Activated CD4-positive, alpha-beta T cell treated with anti-CD3 and anti-CD28 coated beads, Interleukin-2, amount 50 U/mL, for 1 hour (primary cell): ENCODE measurements at regions not wholly inside any gene's neighbourhood (a gene's known extent, or its start where the extent isn't known, plus 50 kb on each side); places are given as distances from the start of the nearest gene placed in this dataset.

Source experiments
- DNase-seq: peaks from one replicate; pipeline ENCODE4 v3.0.0-alpha.2; 2020

DNA sequence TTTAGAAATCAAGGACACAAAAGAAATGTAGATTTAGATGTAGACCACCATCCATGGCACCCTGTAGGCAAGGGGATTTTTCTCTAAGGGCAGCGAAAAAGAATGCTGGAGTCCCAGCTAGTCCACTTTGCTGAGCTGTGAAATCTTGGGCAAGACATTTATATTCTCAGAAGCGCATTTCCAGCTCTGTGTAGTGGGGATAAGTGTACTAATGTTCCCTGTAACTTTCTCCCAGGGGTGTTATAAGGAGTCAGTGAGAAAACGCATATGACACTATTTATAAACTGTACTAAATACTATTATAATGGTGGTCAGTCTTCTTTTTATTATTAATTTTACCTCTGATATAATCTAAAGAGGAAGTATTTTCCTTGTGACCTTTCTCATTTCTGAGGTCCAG, 133.4 kb upstream of the FRMD6 start:
- no peak for DNase-seq

GRCh38 chr14:51518711-51519110, 133.0 kb upstream of the FRMD6 start:
- no peak for DNase-seq

- DNase-seq, result no peak
Measured at GRCh38 chr14:51520087-51520486, 131.6 kb upstream of the FRMD6 start.

DNA sequence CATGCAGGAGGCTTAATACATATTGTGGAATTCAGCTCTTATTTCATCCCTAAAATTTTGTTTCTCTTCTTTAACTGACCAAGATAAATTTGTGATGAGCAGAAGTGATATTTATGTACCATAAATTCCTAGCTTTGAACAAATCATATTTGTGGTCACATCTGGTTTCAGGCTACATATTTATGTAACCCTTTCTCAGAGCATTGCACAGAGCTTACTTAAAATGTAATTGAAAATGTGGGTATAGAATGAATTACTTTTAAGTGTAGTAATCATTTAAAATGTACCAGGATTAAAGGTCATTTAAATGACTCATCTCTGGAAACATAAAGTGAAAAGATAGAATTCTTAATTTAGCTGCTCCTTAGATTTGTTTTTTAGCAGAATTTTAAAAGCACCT, 129.9 kb upstream of the FRMD6 start:
- DNase-seq, result no peak

DNA sequence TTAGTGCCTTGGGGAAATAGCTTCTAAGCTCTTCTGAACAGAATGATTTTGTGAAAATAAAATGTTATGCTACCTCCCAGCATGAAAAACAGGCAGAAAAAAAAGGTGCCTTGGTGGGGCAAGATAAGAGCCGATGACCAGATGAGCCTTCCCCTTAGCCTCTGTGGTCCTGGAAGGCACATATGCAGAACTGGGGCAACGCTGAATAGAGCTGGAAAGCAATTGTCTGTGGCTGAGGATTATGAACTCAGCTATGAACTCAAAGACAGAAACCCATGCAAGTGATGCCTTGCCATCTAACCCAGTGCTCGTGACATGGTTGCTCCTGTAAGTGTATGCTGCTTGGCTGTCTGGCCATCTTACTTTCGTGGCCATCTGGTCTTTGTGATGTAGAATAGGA, 128.5 kb upstream of the FRMD6 start:
- no peak for DNase-seq

- no peak for DNase-seq
Measured at GRCh38 chr14:51525739-51526138, 126.0 kb upstream of the FRMD6 start.

DNA sequence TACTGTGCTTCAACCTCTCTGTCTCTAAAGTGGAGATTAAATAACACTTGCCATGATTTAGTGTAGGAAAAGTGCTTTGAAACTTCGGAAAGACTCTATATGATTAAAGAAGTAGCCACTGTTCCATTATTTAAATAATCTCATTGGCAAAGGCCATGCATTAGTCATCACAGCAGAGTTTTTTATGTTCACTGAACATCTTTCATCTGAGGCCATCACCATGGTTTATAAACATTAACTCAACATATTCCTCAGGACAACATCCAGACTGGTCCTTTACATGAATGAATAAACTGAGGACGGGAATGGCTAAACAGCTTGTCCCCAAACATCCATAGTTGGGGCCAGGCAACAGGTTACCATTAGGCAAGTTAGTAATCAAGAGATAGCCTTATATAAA, 124.6 kb upstream of the FRMD6 start:
- no peak for DNase-seq

- no peak for DNase-seq
Measured at GRCh38 chr14:51529736-51530135, 122.0 kb upstream of the FRMD6 start.

- no peak for DNase-seq
Measured at GRCh38 chr14:51533160-51533559, 118.5 kb upstream of the FRMD6 start.

GRCh38 chr14:51533872-51534553, 117.7 kb upstream of the FRMD6 start:
- no peak for DNase-seq

GRCh38 chr14:51534610-51535011, 117.1 kb upstream of the FRMD6 start:
- no peak for DNase-seq

GRCh38 chr14:51535443-51536044, 116.2 kb upstream of the FRMD6 start:
- DNase-seq, result no peak

DNA sequence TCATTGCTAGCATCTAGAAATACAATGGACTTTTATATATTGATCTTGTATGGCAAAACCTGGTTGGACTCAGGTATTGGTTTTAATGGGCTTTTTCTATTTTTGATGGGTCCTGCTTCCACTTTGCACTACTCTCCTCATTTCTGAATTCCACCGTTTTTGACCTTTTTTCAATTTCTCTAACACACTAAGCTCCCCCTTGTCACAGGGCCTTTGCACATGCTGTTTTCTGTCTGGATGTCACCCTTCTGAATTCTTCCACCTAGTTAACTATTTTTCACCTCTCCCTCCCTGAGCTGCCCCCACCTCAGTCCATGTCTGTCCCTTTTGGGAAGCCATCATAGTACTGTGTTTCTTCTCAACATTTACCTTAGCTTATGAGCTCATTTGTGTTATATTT, 112.7 kb upstream of the FRMD6 start:
- DNase-seq, result no peak

DNA sequence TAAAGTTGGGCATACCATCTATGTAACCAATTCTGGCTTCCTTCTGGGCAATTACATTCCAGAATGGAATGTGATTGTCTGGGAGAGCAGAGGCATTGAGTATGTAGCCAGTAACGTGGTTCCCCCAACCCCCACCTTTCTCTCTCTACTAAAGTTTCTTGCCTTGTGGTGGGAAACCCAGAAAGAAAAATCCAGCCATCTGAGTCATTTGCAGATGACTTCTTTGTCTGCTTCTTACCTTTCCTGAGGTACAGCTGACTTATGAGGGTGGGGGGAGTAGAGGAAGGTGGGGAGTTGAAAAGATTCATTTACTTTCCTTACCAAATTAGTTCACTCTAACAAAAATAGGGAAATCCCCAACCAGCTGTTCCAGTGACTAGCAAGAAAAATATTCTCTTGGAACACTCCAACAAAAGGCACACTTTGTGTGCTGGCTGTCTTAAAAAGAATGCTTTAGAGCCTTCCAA, 112.1 kb upstream of the FRMD6 start:
- no peak for DNase-seq

DNA sequence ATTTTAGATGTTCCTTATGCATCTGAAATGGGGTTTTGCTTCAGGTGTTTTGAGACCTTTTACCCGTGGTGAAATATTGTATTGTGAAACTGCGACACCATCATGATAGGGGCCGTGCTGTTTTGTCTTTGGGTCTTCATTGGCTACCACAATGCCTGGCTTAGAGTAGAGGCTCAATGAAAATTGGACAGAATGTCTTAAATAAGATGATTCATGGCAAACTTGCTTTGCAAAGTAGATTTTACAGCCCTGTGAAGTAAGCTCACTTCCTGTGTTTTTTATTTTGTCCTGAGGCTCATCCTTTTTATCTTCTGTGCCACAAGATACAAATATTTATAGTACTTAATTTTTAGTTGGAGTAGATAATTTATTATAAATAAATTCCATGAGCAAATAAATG, 111.3 kb upstream of the FRMD6 start:
- no peak for DNase-seq

DNA sequence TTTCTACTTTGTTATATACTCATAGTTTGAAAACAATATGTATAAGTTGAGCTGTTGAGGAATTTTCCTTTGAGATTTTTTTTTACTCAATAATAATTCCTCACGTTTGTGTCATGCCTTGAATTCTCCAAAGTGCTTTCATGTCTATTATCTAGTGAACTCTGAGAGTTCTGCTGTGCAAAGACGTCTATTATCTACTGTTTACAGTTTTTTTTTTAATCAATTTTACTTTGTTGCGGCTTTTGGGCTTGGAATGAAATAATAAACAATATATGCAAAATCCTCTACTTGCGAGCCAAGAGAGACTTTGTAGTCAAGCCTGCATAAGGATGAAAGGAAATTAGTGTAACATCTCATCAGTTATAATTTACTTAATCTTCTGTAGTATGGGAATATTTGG, 107.2 kb upstream of the FRMD6 start:
- no peak for DNase-seq

DNA sequence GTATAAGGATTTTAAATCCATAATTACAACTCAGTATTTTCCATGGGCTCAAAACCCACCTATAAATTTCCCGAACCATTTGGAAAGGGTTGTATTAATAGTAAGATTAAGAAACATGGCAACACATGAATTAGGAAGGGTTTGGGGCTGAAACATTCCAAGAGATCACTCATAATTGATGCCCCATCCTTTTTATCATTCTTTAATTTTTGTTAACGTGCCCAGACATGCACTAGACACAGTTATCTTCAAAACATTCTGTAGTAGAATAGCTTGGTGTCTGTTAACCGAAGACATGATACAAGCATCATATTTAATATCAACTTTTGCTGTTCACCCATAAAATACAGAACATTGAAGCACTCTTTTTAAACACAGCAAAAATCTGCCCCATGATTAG, 106.8 kb upstream of the FRMD6 start:
- DNase-seq, result no peak

DNA sequence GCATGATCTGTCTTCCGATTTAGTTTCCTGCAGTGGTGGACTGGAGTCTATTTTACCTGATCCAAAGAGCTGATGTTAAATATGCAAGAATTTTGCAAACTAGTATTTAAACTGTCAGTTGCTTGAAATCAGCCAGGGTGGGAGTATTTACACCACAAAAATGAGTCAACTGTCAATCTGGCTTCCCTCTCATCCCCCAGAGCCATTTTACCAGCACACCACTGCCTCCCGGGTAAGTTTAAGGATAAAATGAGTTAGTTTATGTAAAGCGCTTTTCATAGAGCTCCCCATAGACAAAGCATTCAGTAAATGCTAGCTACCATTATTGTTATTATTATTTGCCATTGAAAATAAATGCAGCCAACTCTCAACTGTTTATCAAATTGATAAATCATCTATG, 106.3 kb upstream of the FRMD6 start:
- no peak for DNase-seq

- DNase-seq, result no peak
Measured at GRCh38 chr14:51546099-51546498, 105.6 kb upstream of the FRMD6 start.

DNA sequence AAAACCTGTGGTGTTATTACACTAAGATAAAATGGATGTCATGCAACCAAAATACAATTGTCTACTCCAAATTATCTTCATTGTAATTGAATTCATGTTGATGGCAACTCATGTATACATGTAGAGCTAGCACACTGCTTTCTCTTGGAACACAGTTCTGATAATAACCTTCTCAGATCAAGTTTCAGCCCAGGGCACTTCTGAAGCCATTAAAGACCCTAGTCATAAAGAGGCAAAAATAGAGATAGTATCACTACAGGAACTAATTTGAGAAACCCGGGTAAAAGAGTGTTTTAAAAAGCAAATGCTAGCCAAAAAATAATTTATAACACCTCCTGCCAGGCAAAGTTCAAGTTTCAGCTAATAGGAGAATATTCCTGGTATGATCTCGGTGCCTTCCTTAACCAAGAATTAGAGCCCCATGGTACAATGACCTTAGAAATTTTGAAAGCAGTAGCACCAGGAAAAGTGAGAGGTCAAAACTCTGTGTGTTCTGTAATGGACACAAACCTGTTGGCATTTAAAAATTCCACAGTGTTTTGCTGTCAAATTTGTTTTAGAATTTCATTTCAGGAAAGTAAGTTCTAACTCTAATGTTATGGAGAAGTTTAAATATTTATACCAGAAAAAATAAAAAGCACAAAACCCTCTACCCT, 105.0 kb upstream of the FRMD6 start:
- DNase-seq, result no peak

- DNase-seq, result no peak
Measured at GRCh38 chr14:51547260-51547659, 104.5 kb upstream of the FRMD6 start.

GRCh38 chr14:51547701-51548100, 104.0 kb upstream of the FRMD6 start:
- no peak for DNase-seq

DNA sequence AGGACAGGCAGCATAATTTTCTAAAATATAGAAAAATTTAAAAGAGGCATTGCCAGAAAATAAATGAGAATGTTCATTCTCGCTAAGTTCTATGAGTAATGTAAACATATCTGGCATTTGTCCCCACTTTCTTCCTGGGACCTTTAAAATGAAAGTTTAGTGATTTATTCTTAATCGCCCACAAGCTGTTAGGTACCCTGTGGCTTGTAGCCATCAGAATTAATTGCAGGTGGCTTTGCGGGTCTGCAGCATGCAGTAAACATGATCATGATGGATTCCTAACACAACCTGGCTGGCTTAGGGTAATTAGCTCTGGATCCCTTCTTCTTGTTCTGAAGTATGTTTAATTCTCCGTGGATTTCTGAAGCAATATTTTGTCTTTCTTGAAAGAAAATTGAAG, 103.5 kb upstream of the FRMD6 start:
- no peak for DNase-seq

GRCh38 chr14:51550636-51551035, 101.1 kb upstream of the FRMD6 start:
- no peak for DNase-seq

DNA sequence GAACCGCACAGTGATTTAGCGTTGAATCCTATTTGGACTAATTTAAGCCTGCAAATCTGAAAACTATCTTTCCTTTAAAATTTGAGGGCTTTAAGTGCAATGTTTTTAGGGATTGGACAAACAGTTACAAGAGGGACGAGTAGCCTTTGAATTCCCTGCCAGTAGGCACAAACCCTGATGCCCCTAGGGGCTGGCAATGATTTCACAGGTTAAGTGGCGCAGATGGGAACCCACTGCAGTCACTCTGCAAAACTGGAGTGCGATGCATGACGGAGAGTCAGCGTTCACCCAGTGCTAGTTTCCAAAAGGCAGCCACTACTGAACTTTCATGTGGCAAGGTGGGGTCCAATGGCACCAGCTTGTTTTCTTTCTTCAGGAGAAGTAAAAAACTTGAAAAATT, 99.4 kb upstream of the FRMD6 start:
- DNase-seq, result no peak
